GM21717 (cell line): ENCODE measurements at regions not wholly inside any gene's neighbourhood (a gene's known extent, or its start where the extent isn't known, plus 50 kb on each side); places are given as distances from the start of the nearest gene placed in this dataset.
A peak's percentile ranks its signal among the peaks of the same experiment; 100 is the strongest.
"Not testable (repeated sequence)": the region's sequence is repeated elsewhere in the genome, so short reads cannot be mapped to it uniquely, and the experiment has no call there.

Source experiments
- ATAC-seq: cut with Tn5 transposase; IDR thresholded peaks from one replicate; pipeline ENCODE4 v1.9.1; 2021; ENCODE audit warnings: mild to moderate bottlenecking, moderate library complexity; ENCODE audit not compliant: unreplicated experiment

DNA sequence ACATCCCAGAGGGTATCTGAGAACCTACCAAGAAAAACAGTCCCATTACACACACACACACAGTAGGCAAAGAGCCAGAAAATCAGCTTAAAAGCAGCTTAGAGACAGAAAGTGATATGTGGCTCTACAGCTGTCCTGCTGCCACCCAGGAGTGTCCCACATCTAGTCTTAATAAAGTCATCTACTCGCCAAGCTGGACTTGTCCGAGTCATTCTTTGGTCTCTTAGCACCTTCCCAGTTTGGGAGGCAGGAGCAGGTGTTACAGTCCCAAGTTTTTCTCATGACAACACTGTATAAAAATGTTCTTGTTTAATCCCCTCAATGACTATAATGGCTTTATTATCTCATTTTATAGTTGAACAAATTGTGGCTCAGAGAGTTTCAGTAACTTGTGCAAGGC, 252.5 kb upstream of the CASK start:
- no peak for ATAC-seq

DNA sequence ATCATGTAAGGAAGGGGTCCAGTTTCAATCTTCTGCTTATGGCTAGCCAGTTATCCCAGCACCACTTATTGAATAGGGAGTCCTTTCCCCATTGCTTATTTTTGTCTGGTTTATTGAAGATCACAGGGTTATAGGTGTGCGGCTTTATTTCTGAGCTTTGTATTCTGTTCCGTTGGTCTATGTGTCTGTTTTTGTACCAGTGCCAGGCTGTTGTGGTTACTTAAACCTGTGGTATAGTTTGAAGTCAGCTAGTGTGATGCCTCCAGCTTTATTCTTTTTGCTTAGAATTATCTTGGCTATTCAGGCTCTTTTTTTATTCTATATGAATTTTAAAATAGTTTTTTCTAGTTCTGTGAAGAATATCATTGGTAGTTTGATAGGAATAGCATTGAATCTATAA, 234.6 kb upstream of the CASK start:
- ATAC-seq = not testable (repeated sequence)

DNA sequence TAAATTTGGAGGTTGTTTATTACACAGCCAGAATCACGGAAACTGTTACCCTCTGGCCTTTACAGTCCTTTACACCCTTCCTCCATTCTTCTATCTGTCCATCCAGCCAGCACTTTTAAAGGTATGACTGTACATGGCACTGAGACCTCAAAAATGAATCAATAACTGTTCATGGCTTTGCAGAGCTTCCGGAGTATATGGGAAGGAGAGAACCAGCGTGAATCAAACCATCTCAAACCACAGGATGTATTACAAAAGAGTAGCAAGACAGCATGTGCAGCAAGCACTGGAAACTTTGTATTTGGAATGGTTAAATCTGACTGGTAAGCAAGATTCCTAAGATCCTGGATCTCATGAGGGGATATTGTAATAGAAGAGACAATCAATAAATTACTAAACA, 228.5 kb upstream of the CASK start:
- ATAC-seq = no peak

DNA sequence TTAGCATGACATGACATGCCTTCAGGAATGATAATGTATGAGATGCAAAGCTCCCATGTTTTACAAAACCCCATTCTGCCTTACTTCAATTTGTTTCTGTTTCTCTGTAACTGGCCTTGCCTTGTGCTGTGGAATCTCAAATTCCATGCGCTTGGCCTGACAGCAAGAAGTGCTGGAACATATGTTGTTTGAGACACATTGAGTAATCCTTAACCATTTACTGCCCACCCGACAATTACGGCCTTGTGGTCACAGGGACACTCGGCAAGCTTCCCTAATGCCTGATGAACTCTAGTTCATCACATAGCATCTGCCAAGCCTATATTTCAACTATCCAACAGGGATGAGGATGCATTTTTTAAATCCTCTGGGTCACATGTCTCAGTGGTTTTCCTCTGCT, 226.4 kb upstream of the CASK start:
- no peak for ATAC-seq

DNA sequence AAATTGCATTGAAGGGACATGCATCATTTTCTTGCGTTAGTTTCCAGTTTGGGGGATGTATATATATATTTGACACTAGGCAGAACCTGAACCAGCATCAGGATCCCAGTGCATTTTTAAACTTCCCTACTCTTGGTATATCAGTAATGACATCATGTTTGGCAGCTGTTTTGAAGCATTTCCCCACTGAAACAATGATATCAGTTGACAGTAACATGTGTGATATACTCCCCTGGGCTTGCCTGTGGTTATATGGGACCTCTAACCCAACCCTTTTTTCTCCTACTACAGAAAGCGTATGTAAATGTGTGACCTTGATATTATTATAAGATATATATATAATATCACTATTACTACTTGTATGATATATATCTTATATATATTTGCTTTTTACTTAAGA, 225.9 kb upstream of the CASK start:
- no peak for ATAC-seq

DNA sequence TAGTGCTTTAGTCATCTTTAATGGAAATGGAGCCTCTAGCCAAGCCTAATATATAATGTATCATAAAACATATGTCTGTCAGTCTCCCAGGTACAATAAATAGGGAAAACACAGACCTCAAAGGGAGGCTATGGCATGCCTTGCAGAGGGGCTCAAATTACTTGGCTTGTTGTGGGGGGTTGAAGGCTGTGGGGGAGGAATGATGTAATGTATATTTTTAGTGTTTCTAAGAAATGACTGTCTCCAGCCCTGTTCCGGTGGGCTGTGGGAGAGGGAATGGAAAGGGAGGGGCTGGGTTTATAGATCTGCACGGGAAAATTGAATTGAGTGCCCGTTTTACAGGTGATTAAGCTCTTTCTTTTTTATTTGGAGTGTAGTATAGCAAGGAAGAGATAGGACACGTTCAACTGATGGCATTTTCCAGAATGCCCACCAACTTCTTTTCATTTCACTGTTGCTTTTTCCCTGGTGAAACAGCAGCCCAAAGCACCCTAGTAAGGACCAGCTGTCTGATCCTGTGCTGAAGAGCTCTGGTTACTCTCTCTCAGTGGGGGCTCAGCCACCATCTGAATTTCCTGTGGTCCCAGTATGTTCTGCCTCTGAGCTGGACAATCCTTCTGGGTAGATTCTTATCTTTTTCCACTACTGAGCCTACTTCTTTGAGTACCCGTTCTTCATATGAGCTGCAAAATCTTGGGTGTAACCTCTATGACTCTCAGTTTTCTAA, 220.7 kb upstream of the CASK start:
- no peak for ATAC-seq

DNA sequence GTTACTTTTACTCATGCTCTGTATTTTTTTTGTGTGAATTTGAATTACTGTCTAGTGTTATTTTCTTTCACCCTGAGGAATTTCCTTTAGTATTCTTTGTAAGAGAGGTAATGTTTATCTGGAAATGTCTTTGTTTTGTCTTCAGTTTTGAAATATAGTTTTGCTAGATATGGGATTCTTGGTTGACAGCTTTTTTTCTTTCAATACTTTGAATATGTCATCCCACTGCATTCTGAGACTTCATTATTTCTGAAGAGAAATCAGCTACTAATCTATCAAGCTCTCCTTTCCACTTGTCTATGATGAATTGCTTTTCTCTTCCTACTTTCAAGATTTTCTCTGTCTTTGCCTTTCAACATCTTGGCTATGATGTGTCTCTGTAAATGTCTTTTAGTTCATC, 217.0 kb upstream of the CASK start:
- no peak for ATAC-seq

DNA sequence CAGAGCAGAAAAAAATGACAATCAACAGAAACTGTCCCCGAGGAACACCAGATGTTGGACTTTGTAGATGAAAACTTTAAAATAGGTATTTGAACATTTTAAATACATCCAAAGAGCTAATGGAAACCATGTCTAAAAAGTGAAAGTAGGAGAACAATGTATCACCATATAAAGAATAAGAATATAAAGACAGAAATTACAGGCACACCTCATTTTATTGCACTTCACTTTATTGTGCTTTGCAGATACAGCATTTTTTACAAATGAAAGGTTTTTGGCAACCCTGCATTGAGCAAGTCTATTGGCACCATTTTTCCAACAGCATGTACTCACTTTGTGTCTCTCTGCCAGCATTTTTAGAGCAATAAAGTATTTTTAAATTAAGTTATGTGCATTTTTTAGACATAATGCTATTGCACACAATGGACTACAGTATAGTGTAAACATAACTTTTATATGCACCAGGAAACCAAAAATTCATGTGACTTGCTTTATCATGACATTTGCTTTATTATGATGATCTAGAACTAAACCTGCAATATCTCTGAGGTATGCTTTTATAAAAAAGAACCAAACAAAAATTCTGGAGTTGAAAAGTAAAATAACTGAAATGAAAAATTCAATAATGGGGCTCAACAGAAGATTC, 212.4 kb upstream of the CASK start:
- no peak for ATAC-seq

DNA sequence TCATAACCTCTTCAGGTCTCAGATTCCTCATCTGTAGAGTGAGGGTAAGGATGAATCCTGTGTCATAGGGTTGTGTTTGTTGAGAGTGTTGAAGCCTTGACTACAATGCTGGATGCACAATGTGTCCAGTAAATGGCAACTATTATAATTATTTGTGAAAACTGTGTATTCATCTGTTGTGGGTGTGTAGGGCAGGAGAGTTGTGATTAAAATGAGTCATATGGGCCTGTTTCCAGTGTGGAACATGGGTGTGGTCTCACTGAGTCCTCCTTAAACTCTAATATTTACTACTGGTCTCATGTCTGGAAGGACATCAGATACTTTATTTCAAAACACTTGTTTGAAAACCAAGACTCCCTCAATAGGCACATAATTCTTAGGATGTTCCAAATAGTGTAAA, 208.5 kb upstream of the CASK start:
- no peak for ATAC-seq

DNA sequence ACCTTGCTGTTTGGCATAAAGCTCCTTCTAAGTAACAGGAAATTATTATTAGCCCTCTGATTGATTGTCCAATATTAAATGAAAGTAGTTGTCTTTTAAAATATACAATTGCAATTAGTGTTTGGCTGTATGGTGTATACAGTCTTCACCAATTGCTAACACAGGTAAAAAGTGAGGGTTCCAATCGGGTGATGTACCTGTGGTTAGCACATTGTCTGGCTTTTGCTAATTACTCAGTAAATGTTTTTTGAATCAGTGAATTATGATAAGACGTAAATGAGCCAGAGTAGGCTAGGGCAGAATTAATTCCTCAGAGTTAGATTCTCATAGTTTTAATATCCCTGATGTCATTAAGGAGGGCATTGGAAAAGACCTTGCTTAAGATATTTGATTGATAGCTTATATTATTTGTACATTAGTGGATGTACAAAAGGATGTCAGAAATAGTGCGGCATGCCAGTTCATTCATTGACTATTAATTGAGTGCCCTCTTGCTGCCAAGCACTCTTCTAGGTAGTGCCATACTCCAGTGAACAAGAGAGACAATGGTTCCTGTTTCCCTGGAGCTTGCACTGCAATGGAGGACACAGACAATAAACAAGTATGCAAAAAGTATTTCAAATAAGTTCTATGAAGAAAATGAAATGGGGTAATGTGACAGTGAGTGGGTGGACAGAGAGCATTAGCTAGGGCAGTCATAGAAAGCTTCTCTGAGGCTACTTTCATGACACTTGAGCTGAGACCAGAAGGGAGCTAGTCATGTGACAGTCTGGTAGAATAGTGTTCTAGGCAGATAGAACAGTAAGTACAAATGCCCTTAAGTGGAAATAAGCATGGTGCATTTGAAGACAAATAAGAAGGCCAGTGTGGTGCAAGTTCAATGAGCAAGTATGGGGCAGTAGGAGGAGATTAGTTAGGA, 205.9 kb upstream of the CASK start:
- no peak for ATAC-seq

DNA sequence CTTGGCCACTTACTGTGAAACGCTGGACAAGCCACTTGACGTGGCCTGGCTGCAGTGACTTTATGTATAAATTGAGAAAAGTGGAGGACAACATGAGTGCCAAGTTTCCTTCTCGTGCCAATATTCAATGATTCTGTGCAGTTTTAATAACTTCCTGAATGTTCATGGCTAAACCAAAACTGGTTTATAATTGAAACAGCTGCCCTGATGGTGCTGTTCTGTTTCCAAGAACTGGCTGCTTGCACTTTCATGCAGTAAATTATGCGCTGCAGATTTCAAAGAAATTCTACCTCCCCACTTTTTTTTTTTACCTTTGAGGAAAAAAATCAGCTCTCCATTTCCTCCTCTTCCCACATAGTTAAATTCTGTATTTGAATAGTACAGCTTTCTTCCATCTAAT, 205.2 kb upstream of the CASK start:
- no peak for ATAC-seq

DNA sequence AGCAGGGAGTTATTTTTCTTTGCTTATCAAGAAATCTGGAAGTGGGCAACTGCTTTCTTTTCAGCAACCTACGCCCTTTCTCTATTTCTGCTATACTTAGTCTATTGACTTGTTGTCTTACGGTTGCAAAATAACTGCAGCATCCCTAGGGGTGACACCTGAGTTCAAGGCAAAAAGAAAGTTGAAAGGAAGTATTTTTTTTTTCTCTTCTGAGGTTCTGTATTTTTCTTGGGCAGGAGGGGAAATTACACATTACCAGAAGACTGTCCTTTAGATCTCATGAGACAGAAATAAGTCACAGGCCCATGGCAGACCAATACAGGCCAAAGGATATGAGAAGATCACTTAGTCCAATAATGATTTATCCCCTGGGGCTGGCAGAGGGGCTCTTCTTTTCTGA, 204.7 kb upstream of the CASK start:
- ATAC-seq = no peak

DNA sequence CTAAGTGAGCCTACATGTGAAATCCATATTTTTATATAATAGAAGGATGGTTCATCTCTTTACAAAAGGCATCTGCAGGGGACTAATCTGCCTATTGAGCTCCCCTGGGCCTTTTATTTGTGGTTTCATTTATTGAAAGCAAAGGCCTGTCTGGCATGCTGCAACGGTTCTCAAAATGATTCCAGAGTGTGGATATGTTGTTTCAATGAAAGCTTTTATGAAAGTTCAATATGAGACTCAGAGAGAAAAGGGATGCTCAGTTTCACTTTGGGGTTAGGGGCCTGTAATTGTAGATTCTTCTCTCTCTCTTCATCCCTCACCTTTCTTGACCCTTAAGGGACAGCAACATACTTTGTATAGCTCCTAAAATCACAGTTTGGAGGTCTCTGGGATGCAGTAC, 204.2 kb upstream of the CASK start:
- ATAC-seq = no peak

DNA sequence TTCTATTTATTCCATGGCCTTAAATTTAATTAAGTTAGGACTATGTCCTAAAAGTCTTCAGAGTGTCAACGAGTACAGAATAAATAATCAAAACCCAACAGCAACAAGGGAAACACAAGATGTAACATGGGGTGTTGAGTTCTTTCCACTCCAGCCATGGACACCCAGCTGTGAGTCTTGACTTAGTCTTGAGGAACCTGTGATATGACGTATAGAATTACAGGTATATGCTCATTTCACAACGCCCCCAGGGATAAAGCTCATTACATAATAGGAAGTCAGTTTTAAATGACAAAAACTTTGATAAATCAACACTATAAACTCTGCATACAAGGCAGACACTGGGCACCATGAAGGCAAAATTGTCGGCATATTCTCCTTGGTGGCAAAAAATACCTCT, 200.0 kb upstream of the CASK start:
- no peak for ATAC-seq

DNA sequence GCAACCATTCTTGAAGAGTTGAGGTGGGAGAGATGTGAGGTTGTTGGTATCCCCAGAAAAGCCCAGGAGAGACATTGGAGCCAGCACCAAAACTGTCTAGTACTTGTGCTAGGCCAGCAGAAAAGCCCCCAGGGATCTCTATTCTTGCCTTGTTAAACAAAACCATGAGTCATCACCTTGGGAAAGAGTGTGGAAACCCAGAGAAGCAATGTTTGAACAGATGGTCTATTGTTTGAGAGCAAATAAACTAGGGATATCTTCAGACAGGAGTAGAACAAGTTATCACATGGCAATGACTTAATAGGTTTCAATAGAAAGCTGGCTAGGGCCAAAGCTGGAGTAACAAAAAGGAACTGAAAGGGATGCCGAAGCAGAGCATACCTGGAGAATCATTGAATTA, 195.7 kb upstream of the CASK start:
- no peak for ATAC-seq

DNA sequence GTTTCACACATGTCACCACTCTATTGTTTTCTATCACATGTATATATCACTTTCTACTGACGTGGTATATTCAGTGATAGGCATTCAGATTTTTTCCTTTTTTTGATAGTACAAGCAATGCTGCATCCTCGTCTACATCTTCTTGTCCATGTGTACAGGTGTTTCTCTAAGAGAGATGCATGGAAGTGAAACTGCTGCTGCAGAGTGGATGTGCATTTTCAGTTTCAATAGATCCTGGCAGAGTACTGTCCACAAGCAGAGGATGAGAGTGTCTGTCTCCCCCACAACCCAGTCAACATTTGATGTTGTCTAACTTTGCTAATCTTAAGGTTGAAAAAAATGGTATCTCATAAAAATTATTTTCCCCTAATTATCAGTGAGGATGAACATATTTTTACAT, 194.0 kb upstream of the CASK start:
- peak; percentile 83 for ATAC-seq

DNA sequence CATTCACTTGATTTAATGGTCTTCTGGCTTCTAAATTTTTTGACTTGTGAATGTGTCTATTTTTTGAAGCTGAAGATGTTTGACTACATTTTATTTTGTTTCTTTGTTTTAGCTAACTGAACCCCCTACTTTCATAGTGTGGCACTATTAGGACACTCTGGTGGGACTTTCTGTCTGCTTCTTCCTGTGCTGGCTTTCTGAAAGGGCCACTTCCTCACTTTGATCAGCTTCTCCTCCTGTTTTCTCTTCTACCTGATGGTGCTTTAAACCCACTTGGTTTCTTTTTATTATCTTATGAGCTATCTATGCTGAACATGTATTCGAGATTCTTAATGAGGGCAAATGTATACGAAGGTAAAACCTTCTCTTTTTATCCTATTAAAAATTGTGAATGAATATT, 186.1 kb upstream of the CASK start:
- ATAC-seq = no peak

DNA sequence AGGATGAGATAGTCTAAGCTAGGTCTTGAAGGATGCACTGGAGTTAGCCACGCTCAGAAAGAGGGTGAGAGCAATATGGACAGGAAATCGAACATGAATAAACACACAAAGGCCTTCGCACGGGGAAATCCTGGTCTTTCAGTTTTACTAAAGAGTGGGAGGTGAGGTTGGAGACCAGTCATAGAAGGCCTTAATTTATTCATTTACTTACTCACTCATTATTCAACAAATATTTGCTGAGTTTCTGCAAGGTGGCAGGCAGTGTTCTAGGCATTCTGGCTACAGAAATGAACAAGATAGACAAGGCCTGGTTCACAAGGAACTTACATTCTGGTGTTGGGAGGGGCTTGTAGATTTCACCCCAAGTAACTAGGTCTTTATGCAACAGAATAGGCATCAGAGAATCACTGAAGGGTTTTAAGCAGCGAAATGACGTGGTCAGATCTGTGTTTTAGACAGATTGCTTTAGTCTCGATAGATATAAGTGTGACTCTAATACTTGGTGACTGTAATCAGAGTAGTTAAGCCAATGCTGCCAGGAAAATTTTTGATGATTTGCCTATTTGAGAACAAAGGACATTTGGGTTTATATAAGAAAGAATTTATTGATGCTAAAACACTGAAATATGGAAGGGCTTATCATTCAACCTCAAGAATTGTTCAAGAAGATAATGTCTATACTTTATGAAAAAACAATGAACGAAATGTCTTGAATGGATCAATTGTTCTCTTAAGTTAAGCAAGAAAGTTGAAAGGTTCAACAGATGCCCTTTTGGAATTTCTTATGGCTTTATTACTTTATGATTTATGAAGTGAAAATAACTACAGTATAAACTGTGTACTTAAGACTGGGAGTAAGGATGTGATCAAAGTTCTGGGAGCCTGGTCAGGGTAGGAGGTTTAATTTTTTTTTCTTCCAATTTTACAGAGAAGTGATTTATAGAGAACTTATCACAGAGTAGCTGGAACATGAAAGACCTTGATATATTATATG, 184.4 kb upstream of the CASK start:
- peak; percentile 67 for ATAC-seq

DNA sequence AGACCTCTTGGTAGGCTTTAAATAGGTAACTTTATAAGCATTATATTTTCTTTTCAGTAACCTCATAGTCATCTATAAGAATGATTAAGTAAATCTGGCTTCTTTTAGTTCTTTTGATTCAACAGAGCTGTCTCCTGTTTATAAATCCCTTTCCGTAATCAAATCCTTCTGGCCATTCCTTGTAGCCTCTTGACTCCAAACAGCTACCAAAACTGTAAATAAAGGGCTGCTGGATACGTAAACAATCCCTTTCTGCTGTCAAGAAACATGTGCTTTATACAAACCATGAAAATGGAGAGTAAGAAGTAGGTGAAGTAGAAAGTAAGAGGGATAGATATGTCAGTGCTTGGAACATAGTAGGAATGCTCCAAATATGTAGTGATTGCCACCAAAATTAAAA, 183.2 kb upstream of the CASK start:
- no peak for ATAC-seq

DNA sequence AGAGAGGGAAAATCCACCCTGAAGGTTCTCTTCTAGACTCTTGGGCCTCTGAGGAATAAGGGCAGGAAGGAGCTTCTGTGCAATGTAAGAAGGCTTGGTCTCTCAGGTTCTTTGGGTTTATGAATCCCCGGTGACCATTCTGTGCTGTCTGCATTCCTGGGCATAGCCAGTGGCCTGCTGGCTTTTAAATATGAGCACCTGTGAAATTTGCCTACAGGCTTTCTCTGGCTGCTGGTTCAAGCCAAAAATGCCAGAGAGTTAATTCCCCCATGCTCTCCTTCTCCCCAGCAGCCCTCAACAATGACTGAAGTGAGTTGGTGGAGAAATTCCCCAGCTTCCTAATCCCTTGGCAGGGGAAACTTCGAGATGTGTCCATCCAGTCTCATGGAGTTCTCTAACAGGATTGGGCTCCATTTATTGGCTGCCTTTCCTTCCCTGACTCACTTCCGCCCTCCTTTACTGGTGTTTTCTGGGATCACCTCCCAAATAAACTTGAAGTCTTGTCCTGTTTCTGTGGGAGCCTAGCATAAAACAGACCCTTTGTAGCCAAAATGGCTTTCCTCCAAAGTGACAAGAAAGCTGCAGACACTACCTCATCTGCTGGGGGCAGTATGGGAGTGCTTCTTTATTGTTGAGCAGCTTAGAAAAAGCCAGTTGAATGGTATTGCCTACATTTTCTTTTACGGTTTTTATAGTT, 179.4 kb upstream of the CASK start:
- no peak for ATAC-seq
